ENCODE measurements at regions not wholly inside any gene's neighbourhood (a gene's known extent, or its start where the extent isn't known, plus 50 kb on each side); places are given as distances from the start of the nearest gene placed in this dataset.

DNA sequence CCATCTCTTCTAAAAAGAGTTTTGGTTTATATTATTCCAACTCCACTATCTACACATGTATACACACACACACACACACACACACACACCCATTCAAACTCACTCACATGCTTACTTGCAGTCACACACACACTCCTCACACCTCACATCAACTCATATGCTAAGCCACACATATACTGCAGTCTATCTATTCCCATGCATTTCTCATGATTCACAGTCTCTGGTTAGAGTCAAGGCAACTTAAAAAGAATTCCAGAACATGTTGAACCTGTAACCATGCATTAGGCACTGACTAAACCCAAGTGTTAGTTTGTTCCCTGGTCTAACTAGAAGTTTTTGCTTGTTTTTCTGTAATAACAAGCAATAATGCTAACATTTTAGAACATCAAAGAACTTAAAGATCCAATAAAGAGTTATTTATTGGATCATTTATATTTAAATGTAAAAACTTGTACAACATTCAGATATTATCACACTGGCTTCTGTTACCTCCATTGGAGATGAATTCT, 931.1 kb downstream of the PLA2G4A start:
- peaks cover 2 to 26% (median 10%) of the 10 kb centered on the region in 5 donors for H3K9me3 Mint-ChIP-seq

DNA sequence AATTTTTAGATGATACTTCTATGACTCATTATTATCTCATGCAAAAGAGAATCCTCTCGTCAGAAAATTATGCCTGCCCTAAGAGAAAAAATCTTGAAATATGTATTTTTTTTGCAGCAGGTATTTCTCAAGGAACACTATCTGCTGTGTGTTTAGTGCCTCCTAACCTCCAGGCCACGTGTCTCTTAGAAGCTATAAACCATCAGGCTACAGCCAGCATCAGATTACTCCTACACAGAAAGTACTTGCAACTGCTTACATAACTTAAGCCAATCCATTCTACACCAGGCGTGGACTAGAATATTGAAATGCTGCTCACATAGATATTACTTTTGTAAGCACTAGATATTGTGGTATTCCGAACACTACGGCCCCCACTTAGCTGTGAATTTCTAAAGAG, 933.4 kb downstream of the PLA2G4A start:
- Mint-ChIP-seq H3K27ac (no peak overlapping the region), H3K36me3 (no peaks in the 10 kb centered on the region), H3K4me1 (no peaks in the 10 kb centered on the region), H3K4me3 (no peak overlapping the region), H3K27me3 (no peaks in the 10 kb centered on the region), H3K9me3 (peaks cover 9 to 24% (median 13%) of the 10 kb centered on the region in 5 donors)
- Histone ChIP-seq H3K27me3 (ENCODE audit: insufficient read depth, low read length, poor library complexity, severe bottlenecking) (no peaks in the 10 kb centered on the region), H3K27ac (ENCODE audit: low read depth, low read length) (no peak overlapping the region), H3K4me1 (ENCODE audit: insufficient read depth, low read length) (no peaks in the 10 kb centered on the region), H3K9me3 (ENCODE audit: low read length) (no peaks in the 10 kb centered on the region), H3K36me3 (ENCODE audit: insufficient read depth, low read length) (no peaks in the 10 kb centered on the region), H3K4me3 (ENCODE audit: low read length) (no peak overlapping the region)
- ChIA-PET CTCF (no interaction called here), POLR2A (no interaction called here)
- DNase-seq, result no peak

More for the DNA sequence above, 931.1 kb downstream of the PLA2G4A start:
- H3K27me3 Mint-ChIP-seq, result no peaks in the 10 kb centered on the region
- H3K4me3 Mint-ChIP-seq, result no peak overlapping the region
- no peak overlapping the region for H3K27ac Mint-ChIP-seq
- DNase-seq, result no peak
- no peak overlapping the region for H3K27ac ChIP-seq (ENCODE audit: low read depth, low read length)
- H3K9me3 ChIP-seq (ENCODE audit: low read length), result no peaks in the 10 kb centered on the region
- no peaks in the 10 kb centered on the region for H3K36me3 Mint-ChIP-seq
- no peaks in the 10 kb centered on the region for H3K4me1 Mint-ChIP-seq
- H3K4me1 ChIP-seq (ENCODE audit: insufficient read depth, low read length), result no peaks in the 10 kb centered on the region
- CTCF ChIA-PET, result no interaction called here
- no peaks in the 10 kb centered on the region for H3K36me3 ChIP-seq (ENCODE audit: insufficient read depth, low read length)
- POLR2A ChIA-PET, result no interaction called here
- H3K27me3 ChIP-seq (ENCODE audit: insufficient read depth, low read length, poor library complexity, severe bottlenecking), result no peaks in the 10 kb centered on the region
- H3K4me3 ChIP-seq (ENCODE audit: low read length), result no peak overlapping the region

DNA sequence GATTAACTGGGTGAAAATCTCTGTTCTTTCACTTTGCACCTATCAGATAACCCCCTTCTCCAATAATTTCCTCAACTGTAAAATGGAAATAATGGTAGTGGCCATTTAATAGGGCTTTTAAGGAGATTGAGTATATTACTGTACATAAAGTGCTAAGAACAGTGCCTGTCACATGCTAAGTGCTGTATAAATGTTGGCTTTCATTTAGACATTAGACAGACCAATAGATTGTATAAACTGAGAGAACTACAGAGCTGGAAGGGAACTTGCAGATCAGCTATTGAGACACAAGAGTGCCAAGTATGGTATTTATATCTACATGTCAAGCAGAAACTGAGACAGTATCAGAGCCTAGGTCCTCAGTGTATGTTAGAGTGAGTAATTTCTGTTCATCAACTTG, 934.7 kb downstream of the PLA2G4A start:
- Histone ChIP-seq H3K36me3 (ENCODE audit: insufficient read depth, low read length) (no peaks in the 10 kb centered on the region), H3K27me3 (ENCODE audit: insufficient read depth, low read length, poor library complexity, severe bottlenecking) (no peaks in the 10 kb centered on the region), H3K27ac (ENCODE audit: low read depth, low read length) (no peak overlapping the region), H3K4me1 (ENCODE audit: insufficient read depth, low read length) (no peaks in the 10 kb centered on the region), H3K4me3 (ENCODE audit: low read length) (no peak overlapping the region), H3K9me3 (ENCODE audit: low read length) (no peaks in the 10 kb centered on the region)
- no peaks in the 10 kb centered on the region for H3K27me3 Mint-ChIP-seq
- no peak overlapping the region for H3K4me3 Mint-ChIP-seq
- no peak overlapping the region for H3K27ac Mint-ChIP-seq
- DNase-seq, result no peak
- ChIA-PET CTCF (no interaction called here), POLR2A (no interaction called here)
- H3K36me3 Mint-ChIP-seq, result no peaks in the 10 kb centered on the region
- peaks cover 8 to 24% (median 13%) of the 10 kb centered on the region in 5 donors for H3K9me3 Mint-ChIP-seq
- H3K4me1 Mint-ChIP-seq, result no peaks in the 10 kb centered on the region

DNA sequence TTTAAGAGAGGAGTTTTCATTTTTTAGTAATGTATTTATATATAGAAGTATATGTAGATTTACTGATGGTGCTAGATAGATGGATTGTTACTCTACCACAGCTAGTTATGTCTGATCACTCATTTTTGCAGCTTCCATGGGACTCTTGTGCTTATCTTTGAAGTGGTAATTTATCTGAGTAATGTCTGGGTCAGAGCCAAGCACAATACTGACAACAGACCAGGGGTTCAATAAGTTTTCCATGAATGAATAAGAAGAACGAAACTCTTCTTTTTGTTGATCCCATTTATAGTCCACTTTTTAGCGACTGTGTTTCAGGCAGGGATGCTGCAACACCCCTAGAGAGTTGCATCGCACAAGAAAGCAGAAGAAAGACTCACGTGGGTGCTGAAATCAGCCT, 935.2 kb downstream of the PLA2G4A start:
- Mint-ChIP-seq H3K36me3 (no peaks in the 10 kb centered on the region), H3K27me3 (no peaks in the 10 kb centered on the region), H3K27ac (no peak overlapping the region), H3K4me1 (no peaks in the 10 kb centered on the region), H3K4me3 (no peak overlapping the region), H3K9me3 (peaks cover 8 to 23% (median 13%) of the 10 kb centered on the region in 5 donors)
- Histone ChIP-seq H3K4me3 (ENCODE audit: low read length) (no peak overlapping the region), H3K4me1 (ENCODE audit: insufficient read depth, low read length) (no peaks in the 10 kb centered on the region), H3K9me3 (ENCODE audit: low read length) (no peaks in the 10 kb centered on the region), H3K36me3 (ENCODE audit: insufficient read depth, low read length) (no peaks in the 10 kb centered on the region), H3K27me3 (ENCODE audit: insufficient read depth, low read length, poor library complexity, severe bottlenecking) (no peaks in the 10 kb centered on the region), H3K27ac (ENCODE audit: low read depth, low read length) (no peak overlapping the region)
- DNase-seq, result no peak
- POLR2A ChIA-PET, result no interaction called here
- CTCF ChIA-PET, result no interaction called here

DNA sequence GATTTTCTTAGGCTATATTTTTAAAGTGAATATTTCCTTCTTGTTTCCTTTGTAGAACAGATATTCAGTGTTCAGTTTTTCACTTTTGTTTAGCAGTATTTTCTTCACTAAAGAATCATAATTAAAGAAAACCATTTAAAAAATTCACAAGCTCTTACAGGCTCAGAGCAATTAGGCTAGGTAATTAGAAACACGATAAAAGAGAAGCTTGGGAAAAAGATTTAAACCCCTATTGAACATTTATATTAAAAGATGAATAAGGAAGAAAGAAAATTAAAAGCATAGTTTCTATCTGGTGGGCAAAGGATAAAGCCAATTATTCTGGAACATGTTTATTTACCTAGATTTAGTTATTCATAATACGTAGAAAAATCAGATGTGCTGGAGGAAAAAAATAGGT, 942.6 kb downstream of the PLA2G4A start:
- POLR2A ChIA-PET, result no interaction called here
- Histone ChIP-seq H3K36me3 (ENCODE audit: insufficient read depth, low read length) (no peaks in the 10 kb centered on the region), H3K27me3 (ENCODE audit: insufficient read depth, low read length, poor library complexity, severe bottlenecking) (no peaks in the 10 kb centered on the region), H3K4me3 (ENCODE audit: low read length) (no peak overlapping the region), H3K9me3 (ENCODE audit: low read length) (no peaks in the 10 kb centered on the region), H3K27ac (ENCODE audit: low read depth, low read length) (no peak overlapping the region), H3K4me1 (ENCODE audit: insufficient read depth, low read length) (no peaks in the 10 kb centered on the region)
- CTCF ChIA-PET, result no interaction called here
- H3K4me3 Mint-ChIP-seq, result no peak overlapping the region
- no peaks in the 10 kb centered on the region for H3K36me3 Mint-ChIP-seq
- no peaks in the 10 kb centered on the region for H3K27me3 Mint-ChIP-seq
- H3K27ac Mint-ChIP-seq, result no peak overlapping the region
- no peaks in the 10 kb centered on the region for H3K4me1 Mint-ChIP-seq
- no peak for DNase-seq
- peaks cover 6 to 22% (median 10%) of the 10 kb centered on the region in 5 donors for H3K9me3 Mint-ChIP-seq

DNA sequence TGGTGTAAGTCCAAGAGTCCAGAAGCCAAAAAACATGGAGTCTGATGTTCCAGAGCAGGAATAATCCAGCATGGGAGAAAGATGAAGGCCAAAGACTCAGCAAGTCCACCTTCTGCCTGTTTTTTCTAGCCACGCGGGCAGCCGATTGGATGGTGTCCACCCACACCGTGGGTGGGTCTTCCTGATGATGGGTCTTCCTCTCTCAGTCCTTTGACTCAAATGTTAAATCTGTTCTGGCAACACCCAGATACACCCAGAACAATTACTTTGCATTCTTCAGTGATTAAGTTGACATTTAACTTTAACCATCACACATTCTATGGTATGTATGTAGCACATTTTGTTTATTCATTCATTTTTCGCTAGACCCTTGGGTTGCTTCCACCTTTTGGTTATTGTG, 944.4 kb downstream of the PLA2G4A start:
- H3K36me3 ChIP-seq (ENCODE audit: insufficient read depth, low read length), result no peaks in the 10 kb centered on the region
- ChIA-PET POLR2A (no interaction called here), CTCF (no interaction called here)
- H3K9me3 ChIP-seq (ENCODE audit: low read length), result no peaks in the 10 kb centered on the region
- H3K27me3 ChIP-seq (ENCODE audit: insufficient read depth, low read length, poor library complexity, severe bottlenecking), result no peaks in the 10 kb centered on the region
- no peak overlapping the region for H3K27ac ChIP-seq (ENCODE audit: low read depth, low read length)
- H3K27ac Mint-ChIP-seq, result no peak overlapping the region
- peaks cover 4 to 19% (median 7%) of the 10 kb centered on the region in 5 donors for H3K9me3 Mint-ChIP-seq
- no peaks in the 10 kb centered on the region for H3K27me3 Mint-ChIP-seq
- no peak for DNase-seq
- H3K4me3 Mint-ChIP-seq, result no peak overlapping the region
- H3K4me1 ChIP-seq (ENCODE audit: insufficient read depth, low read length), result no peaks in the 10 kb centered on the region
- H3K36me3 Mint-ChIP-seq, result no peaks in the 10 kb centered on the region
- H3K4me1 Mint-ChIP-seq, result no peaks in the 10 kb centered on the region
- H3K4me3 ChIP-seq (ENCODE audit: low read length), result no peak overlapping the region

DNA sequence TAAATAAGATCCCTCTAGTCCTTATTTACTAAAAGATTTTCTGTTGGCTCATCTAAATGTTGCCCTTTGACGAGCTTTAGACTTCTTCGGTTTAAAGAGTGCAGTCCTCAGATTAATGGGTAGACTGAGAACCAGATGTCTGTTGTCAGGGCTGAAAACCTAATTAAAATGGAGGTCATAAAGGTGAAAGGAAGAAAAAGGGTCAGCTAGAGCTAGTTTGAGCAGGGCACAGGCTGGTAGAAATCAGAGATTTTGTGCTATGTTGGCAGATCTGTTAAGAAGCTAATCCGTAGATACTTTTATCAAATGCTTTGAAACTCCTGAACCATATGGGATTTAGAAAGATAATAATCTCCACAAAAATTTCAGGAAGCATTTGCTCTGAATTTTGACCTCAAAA, 959.0 kb downstream of the PLA2G4A start:
- Mint-ChIP-seq H3K9me3 (peaks cover 0 to 19% (median 8%) of the 10 kb centered on the region in 5 donors), H3K36me3 (no peaks in the 10 kb centered on the region), H3K27ac (no peak overlapping the region), H3K27me3 (no peaks in the 10 kb centered on the region), H3K4me1 (no peaks in the 10 kb centered on the region), H3K4me3 (no peak overlapping the region)
- H3K27me3 ChIP-seq (ENCODE audit: insufficient read depth, low read length, poor library complexity, severe bottlenecking), result no peaks in the 10 kb centered on the region
- H3K27ac ChIP-seq (ENCODE audit: low read depth, low read length), result no peak overlapping the region
- no peak overlapping the region for H3K4me3 ChIP-seq (ENCODE audit: low read length)
- ChIA-PET POLR2A (no interaction called here), CTCF (no interaction called here)
- H3K36me3 ChIP-seq (ENCODE audit: insufficient read depth, low read length), result no peaks in the 10 kb centered on the region
- no peaks in the 10 kb centered on the region for H3K4me1 ChIP-seq (ENCODE audit: insufficient read depth, low read length)
- DNase-seq, result no peak
- no peaks in the 10 kb centered on the region for H3K9me3 ChIP-seq (ENCODE audit: low read length)

DNA sequence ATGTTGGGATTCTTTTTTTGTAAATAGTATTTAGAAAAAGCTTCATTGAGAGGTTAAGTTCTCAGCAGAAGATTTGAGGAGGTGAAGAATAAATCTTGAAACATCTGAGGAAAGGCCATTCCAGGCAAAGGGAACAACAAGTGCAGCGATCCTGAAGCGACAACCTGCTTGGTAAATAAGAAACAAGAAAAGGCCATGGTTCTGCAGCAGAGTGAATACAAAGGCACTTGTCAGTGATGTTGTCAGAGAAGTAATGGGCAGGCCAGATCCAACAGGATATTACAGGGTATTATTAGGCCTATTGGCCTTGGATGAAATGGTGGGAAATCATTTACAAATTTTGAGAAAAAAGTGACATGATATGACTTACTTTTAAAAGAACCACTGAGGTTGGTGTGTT, 960.0 kb downstream of the PLA2G4A start:
- Mint-ChIP-seq H3K4me3 (no peak overlapping the region), H3K27me3 (no peaks in the 10 kb centered on the region), H3K27ac (no peak overlapping the region), H3K4me1 (no peaks in the 10 kb centered on the region), H3K9me3 (peaks cover 0 to 17% (median 4%) of the 10 kb centered on the region in 5 donors), H3K36me3 (no peaks in the 10 kb centered on the region)
- no peaks in the 10 kb centered on the region for H3K4me1 ChIP-seq (ENCODE audit: insufficient read depth, low read length)
- CTCF ChIA-PET, result no interaction called here
- H3K36me3 ChIP-seq (ENCODE audit: insufficient read depth, low read length), result no peaks in the 10 kb centered on the region
- POLR2A ChIA-PET, result no interaction called here
- H3K9me3 ChIP-seq (ENCODE audit: low read length), result no peaks in the 10 kb centered on the region
- no peaks in the 10 kb centered on the region for H3K27me3 ChIP-seq (ENCODE audit: insufficient read depth, low read length, poor library complexity, severe bottlenecking)
- no peak for DNase-seq
- H3K4me3 ChIP-seq (ENCODE audit: low read length), result no peak overlapping the region
- no peak overlapping the region for H3K27ac ChIP-seq (ENCODE audit: low read depth, low read length)

DNA sequence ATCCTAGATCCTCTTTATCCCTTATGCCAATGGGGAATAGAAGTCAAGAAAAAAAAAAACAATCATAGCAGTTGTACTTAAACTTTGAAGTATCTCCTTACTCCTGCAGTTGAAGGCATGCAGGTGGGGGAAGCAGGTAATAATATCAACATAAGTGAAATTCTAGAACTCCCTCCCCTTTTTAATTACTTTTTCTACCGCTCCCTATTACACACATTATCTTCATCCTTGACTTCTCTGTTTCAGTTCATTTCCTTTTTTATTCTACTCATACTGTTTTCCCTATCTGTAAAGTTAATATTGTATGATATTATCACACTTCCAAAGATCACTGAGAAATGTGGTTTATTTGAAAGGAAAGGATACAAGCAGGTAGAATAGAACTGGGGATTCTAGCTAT, 962.0 kb downstream of the PLA2G4A start:
- no peaks in the 10 kb centered on the region for H3K4me1 ChIP-seq (ENCODE audit: insufficient read depth, low read length)
- Mint-ChIP-seq H3K36me3 (no peaks in the 10 kb centered on the region), H3K9me3 (peaks cover 0 to 10% (median 4%) of the 10 kb centered on the region in 5 donors), H3K4me1 (no peaks in the 10 kb centered on the region), H3K27ac (no peak overlapping the region), H3K4me3 (no peak overlapping the region), H3K27me3 (no peaks in the 10 kb centered on the region)
- no peak for DNase-seq
- POLR2A ChIA-PET, result no interaction called here
- no peak overlapping the region for H3K4me3 ChIP-seq (ENCODE audit: low read length)
- CTCF ChIA-PET, result no interaction called here
- H3K27ac ChIP-seq (ENCODE audit: low read depth, low read length), result no peak overlapping the region
- H3K27me3 ChIP-seq (ENCODE audit: insufficient read depth, low read length, poor library complexity, severe bottlenecking), result no peaks in the 10 kb centered on the region
- H3K9me3 ChIP-seq (ENCODE audit: low read length), result no peaks in the 10 kb centered on the region
- H3K36me3 ChIP-seq (ENCODE audit: insufficient read depth, low read length), result no peaks in the 10 kb centered on the region
